ENCODE measurements at regions not wholly inside any gene's neighbourhood (a gene's known extent, or its start where the extent isn't known, plus 50 kb on each side); places are given as distances from the start of the nearest gene placed in this dataset.

GRCh38 chr4:36492590-36492989, 211.2 kb downstream of the DTHD1 start:
- TF ChIP-seq CTCF (IDR thresholded peaks at IDR 0.05), result no peak
- TF ChIP-seq POLR2AphosphoS5 (IDR thresholded peaks at IDR 0.05; ENCODE audit: insufficient read depth in 1 of 2, low read depth in 1 of 2), result no peak
- TF ChIP-seq POLR2A (IDR thresholded peaks at IDR 0.05), result no peak
